MM.1S (cell line): ENCODE measurements at regions not wholly inside any gene's neighbourhood (a gene's known extent, or its start where the extent isn't known, plus 50 kb on each side); places are given as distances from the start of the nearest gene placed in this dataset.

ENCODE experiments used
- DNase-seq: peaks from one replicate; pipeline ENCODE4 v3.0.0-alpha.2; 2015
- H2AFZ ChIP-seq: fragments of 300-600 bp; sonication (generic); 2 replicates; pipeline ENCODE4 v1.6.0; 2016; ENCODE audit warnings: antibody characterized with exemption, low read length
- H3F3A ChIP-seq: fragments of 300-600 bp; sonication (generic); 2 replicates; pipeline ENCODE4 v1.6.1; 2016; ENCODE audit warnings: mild to moderate bottlenecking, antibody characterized with exemption, low read length, moderate library complexity, mixed read lengths; ENCODE audit not compliant: insufficient read depth
- H3K27ac ChIP-seq: fragments of 300-600 bp; sonication (generic); 2 replicates; pipeline ENCODE4 v1.5.1; 2016; ENCODE audit warnings: mild to moderate bottlenecking, low read length
- H3K27me3 ChIP-seq: fragments of 300-600 bp; sonication (generic); replicated peaks from 2 replicates; pipeline ENCODE4 v1.6.0; 2016; ENCODE audit warnings: low read length; ENCODE audit not compliant: insufficient read depth
- H3K36me3 ChIP-seq: fragments of 300-600 bp; sonication (generic); replicated peaks from 2 replicates; pipeline ENCODE4 v1.6.1; 2016; ENCODE audit warnings: mild to moderate bottlenecking, low read length, mixed read lengths; ENCODE audit not compliant: insufficient read depth
- H3K4me1 ChIP-seq: fragments of 300-600 bp; sonication (generic); 2 replicates; pipeline ENCODE4 v1.6.1; 2016; ENCODE audit warnings: low read length, mixed read lengths
- H3K4me2 ChIP-seq: fragments of 300-600 bp; sonication (generic); 2 replicates; pipeline ENCODE4 v1.6.0; 2016; ENCODE audit warnings: low read depth, low read length
- H3K4me3 ChIP-seq: fragments of 300-600 bp; sonication (generic); 2 replicates; pipeline ENCODE4 v1.5.1; 2016; ENCODE audit warnings: low read length, mixed read lengths
- H3K79me2 ChIP-seq: fragments of 300-600 bp; sonication (generic); 2 replicates; pipeline ENCODE4 v1.6.1; 2016; ENCODE audit warnings: mixed run types, low read length, mixed read lengths
- H3K9ac ChIP-seq: fragments of 300-600 bp; sonication (generic); 2 replicates; pipeline ENCODE4 v1.6.1; 2016; ENCODE audit warnings: low read length, mixed read lengths
- H3K9me2 ChIP-seq: fragments of 300-600 bp; sonication (generic); replicated peaks from 2 replicates; pipeline ENCODE4 v1.6.1; 2016; ENCODE audit warnings: mild to moderate bottlenecking, low read length, mixed read lengths; ENCODE audit not compliant: insufficient read depth
- H3K9me3 ChIP-seq: fragments of 300-600 bp; sonication (generic); replicated peaks from 2 replicates; pipeline ENCODE4 v1.6.1; 2016; ENCODE audit warnings: mild to moderate bottlenecking, low read length, mixed read lengths; ENCODE audit not compliant: insufficient read depth
- H4K20me1 ChIP-seq: fragments of 300-600 bp; sonication (generic); 2 replicates; pipeline ENCODE4 v1.6.1; 2016; ENCODE audit warnings: mild to moderate bottlenecking, low read length, moderate library complexity, mixed read lengths; ENCODE audit not compliant: insufficient read depth
- CTCF ChIP-seq: fragments of 300-600 bp; sonication (generic); IDR thresholded peaks from 2 replicates; pipeline ENCODE4 v1.5.1; 2016; ENCODE audit warnings: antibody characterized with exemption, low read length, mixed read lengths
- EZH2 ChIP-seq: fragments of 300-600 bp; sonication (generic); optimal IDR thresholded peaks from 2 replicates; pipeline ENCODE3; 2017; ENCODE audit warnings: low read depth, mild to moderate bottlenecking, antibody characterized with exemption, low read length, mixed read lengths
- EZH2phosphoT487 ChIP-seq: fragments of 300-600 bp; sonication (generic); IDR thresholded peaks from 2 replicates; pipeline ENCODE4 v1.6.1; 2018; ENCODE audit warnings: antibody characterized with exemption, low read length

- no peaks in the 10 kb centered on the region for H3K79me2 ChIP-seq
- H3K4me3 ChIP-seq, result no peak overlapping the region
- no peaks in the 10 kb centered on the region for H3F3A ChIP-seq
- DNase-seq, result no peak
- no peaks in the 10 kb centered on the region for H3K9me2 ChIP-seq
- H2AFZ ChIP-seq, result no peak overlapping the region
- no peaks in the 10 kb centered on the region for H3K36me3 ChIP-seq
- H3K9ac ChIP-seq, result no peak overlapping the region
- H4K20me1 ChIP-seq, result no peaks in the 10 kb centered on the region
- no peaks in the 10 kb centered on the region for H3K27me3 ChIP-seq
- no peaks in the 10 kb centered on the region for H3K4me1 ChIP-seq
- H3K9me3 ChIP-seq, result no peaks in the 10 kb centered on the region
- TF ChIP-seq CTCF (no peak), EZH2 (no peak), EZH2phosphoT487 (no peak)
- H3K4me2 ChIP-seq, result no peak overlapping the region
- no peak overlapping the region for H3K27ac ChIP-seq
These were observed 431.0 kb downstream of the FOXG1 start for GRCh38 chr14:29197557-29197956.

GRCh38 chr14:29205658-29206057 lies 439.1 kb downstream of the FOXG1 start:
- Histone ChIP-seq H3K9me3 (no peaks in the 10 kb centered on the region), H3F3A (no peaks in the 10 kb centered on the region), H3K79me2 (no peaks in the 10 kb centered on the region), H2AFZ (no peak overlapping the region), H3K9ac (no peak overlapping the region), H3K27me3 (no peaks in the 10 kb centered on the region), H3K4me1 (no peaks in the 10 kb centered on the region), H3K4me2 (no peak overlapping the region), H3K9me2 (no peaks in the 10 kb centered on the region), H4K20me1 (no peaks in the 10 kb centered on the region), H3K4me3 (no peak overlapping the region), H3K27ac (no peak overlapping the region), H3K36me3 (no peaks in the 10 kb centered on the region)
- TF ChIP-seq CTCF (no peak), EZH2phosphoT487 (no peak), EZH2 (no peak)
- no peak for DNase-seq

GRCh38 chr14:29215853-29216252 lies 449.3 kb downstream of the FOXG1 start:
- H2AFZ ChIP-seq, result no peak overlapping the region
- no peaks in the 10 kb centered on the region for H4K20me1 ChIP-seq
- H3K9ac ChIP-seq, result no peak overlapping the region
- H3F3A ChIP-seq, result no peaks in the 10 kb centered on the region
- H3K27ac ChIP-seq, result no peak overlapping the region
- no peaks in the 10 kb centered on the region for H3K9me2 ChIP-seq
- TF ChIP-seq EZH2, result no peak
- TF ChIP-seq CTCF, result no peak
- TF ChIP-seq EZH2phosphoT487, result no peak
- H3K79me2 ChIP-seq, result no peaks in the 10 kb centered on the region
- H3K36me3 ChIP-seq, result no peaks in the 10 kb centered on the region
- no peak overlapping the region for H3K4me3 ChIP-seq
- no peak for DNase-seq
- no peaks in the 10 kb centered on the region for H3K27me3 ChIP-seq
- H3K4me2 ChIP-seq, result no peak overlapping the region
- peaks cover 5% of the 10 kb centered on the region; the same call in 1 of the 2 replicates for H3K4me1 ChIP-seq
- H3K9me3 ChIP-seq, result no peaks in the 10 kb centered on the region
